Hindlimb muscle (tissue), 1 donor: ENCODE measurements at regions not wholly inside any gene's neighbourhood (a gene's known extent, or its start where the extent isn't known, plus 50 kb on each side); places are given as distances from the start of the nearest gene placed in this dataset.
"Not testable (repeated sequence)": the region's sequence is repeated elsewhere in the genome, so short reads cannot be mapped to it uniquely, and the experiment has no call there.

Experiments used
- DNase-seq: peaks from one replicate; pipeline ENCODE4 v3.0.0-alpha.2; 2013

- DNase-seq = not testable (repeated sequence)
Observed at GRCh38 chr1:177634151-177634550, 335.7 kb downstream of the SEC16B start.

GRCh38 chr1:177632923-177633615 is 336.8 kb downstream of the SEC16B start:
- no peak for DNase-seq

GRCh38 chr1:177631770-177632169 is 338.1 kb downstream of the SEC16B start:
- no peak for DNase-seq

GRCh38 chr1:177629526-177629925 is 340.3 kb downstream of the SEC16B start:
- DNase-seq = no peak

GRCh38 chr1:177627148-177627910 is 342.5 kb downstream of the SEC16B start:
- no peak for DNase-seq

GRCh38 chr1:177620636-177621190 is 349.1 kb downstream of the SEC16B start:
- DNase-seq = no peak

- no peak for DNase-seq
Observed at GRCh38 chr1:177615251-177615650, 354.6 kb downstream of the SEC16B start.

GRCh38 chr1:177611402-177611801 is 358.5 kb downstream of the SEC16B start:
- no peak for DNase-seq

- DNase-seq = no peak
Observed at GRCh38 chr1:177609953-177610352, 359.9 kb downstream of the SEC16B start.

GRCh38 chr1:177600936-177601335 is 368.9 kb downstream of the SEC16B start:
- DNase-seq = no peak

GRCh38 chr1:177600321-177600720 is 369.5 kb downstream of the SEC16B start:
- no peak for DNase-seq

- no peak for DNase-seq
Observed at GRCh38 chr1:177597393-177597792, 372.5 kb downstream of the SEC16B start.

GRCh38 chr1:177596485-177596884 is 373.4 kb downstream of the SEC16B start:
- no peak for DNase-seq

- no peak for DNase-seq
Observed at GRCh38 chr1:177593105-177593504, 376.8 kb downstream of the SEC16B start.

GRCh38 chr1:177592624-177593023 is 377.2 kb downstream of the SEC16B start:
- DNase-seq = no peak

GRCh38 chr1:177591155-177591554 is 378.7 kb downstream of the SEC16B start:
- DNase-seq = no peak

GRCh38 chr1:177589166-177589565 is 380.7 kb downstream of the SEC16B start:
- DNase-seq = no peak

GRCh38 chr1:177586429-177586828 is 383.4 kb downstream of the SEC16B start:
- DNase-seq = no peak

- no peak for DNase-seq
Observed at GRCh38 chr1:177585302-177586220, 384.3 kb downstream of the SEC16B start.

GRCh38 chr1:177573901-177574300 is 396.0 kb downstream of the SEC16B start:
- no peak for DNase-seq

- DNase-seq = no peak
Observed at GRCh38 chr1:177571485-177572076, 398.3 kb downstream of the SEC16B start.

- no peak for DNase-seq
Observed at GRCh38 chr1:177571076-177571475, 398.8 kb downstream of the SEC16B start.
